ENCODE measurements at regions not wholly inside any gene's neighbourhood (a gene's known extent, or its start where the extent isn't known, plus 50 kb on each side); places are given as distances from the start of the nearest gene placed in this dataset.

- Mint-ChIP-seq H3K27ac (ENCODE audit: unreplicated experiment) (no peak overlapping the region), H3K9me3 (ENCODE audit: unreplicated experiment) (no peaks in the 10 kb centered on the region), H3K36me3 (ENCODE audit: low read depth, unreplicated experiment) (no peaks in the 10 kb centered on the region), H3K4me1 (ENCODE audit: low read depth, unreplicated experiment) (no peaks in the 10 kb centered on the region), H3K4me3 (ENCODE audit: unreplicated experiment) (no peak overlapping the region), H3K27me3 (ENCODE audit: low read depth, unreplicated experiment) (no peaks in the 10 kb centered on the region)
- Histone ChIP-seq H3K4me2 (ENCODE audit: low read length) (no peak overlapping the region), H3K4me3 (ENCODE audit: insufficient read depth, low read depth, low read length) (no peak overlapping the region), H3K79me2 (ENCODE audit: insufficient read depth, low read length) (no peaks in the 10 kb centered on the region), H3K9me3 (ENCODE audit: insufficient read depth, low read depth, low read length) (no peaks in the 10 kb centered on the region), H2AFZ (ENCODE audit: low read depth, low read length) (no peak overlapping the region), H3K9ac (ENCODE audit: low read length) (no peak overlapping the region), H4K20me1 (ENCODE audit: insufficient read depth, low read length) (no peaks in the 10 kb centered on the region), H3K27me3 (ENCODE audit: insufficient read depth, low read length) (no peaks in the 10 kb centered on the region), H3K27ac (ENCODE audit: low read depth, low read length) (no peak overlapping the region), H3K36me3 (ENCODE audit: insufficient read depth, low read length) (no peaks in the 10 kb centered on the region), H3K4me1 (ENCODE audit: insufficient read depth, low read length) (no peaks in the 10 kb centered on the region)
- TF ChIP-seq EZH2 (IDR thresholded peaks at IDR 0.05; ENCODE audit: insufficient read depth, low read length) (no peak), CTCF (IDR thresholded peaks at IDR 0.05; ENCODE audit: insufficient read depth, low read depth, low read length) (no peak)
- FAIRE-seq (no peak), DNase-seq (ENCODE audit: low read depth) (no peak)
Observed at GRCh38 chr21:19237608-19238007, 834.0 kb upstream of the TMPRSS15 start.

GRCh38 chr21:19239696-19240095 is 836.1 kb upstream of the TMPRSS15 start:
- Histone ChIP-seq H3K9me3 (ENCODE audit: insufficient read depth, low read depth, low read length) (peaks cover 4% of the 10 kb centered on the region), H3K9ac (ENCODE audit: low read length) (no peak overlapping the region), H3K4me1 (ENCODE audit: insufficient read depth, low read length) (no peaks in the 10 kb centered on the region), H3K36me3 (ENCODE audit: insufficient read depth, low read length) (no peaks in the 10 kb centered on the region), H3K4me2 (ENCODE audit: low read length) (no peak overlapping the region), H3K27ac (ENCODE audit: low read depth, low read length) (no peak overlapping the region), H2AFZ (ENCODE audit: low read depth, low read length) (no peak overlapping the region), H3K79me2 (ENCODE audit: insufficient read depth, low read length) (no peaks in the 10 kb centered on the region), H3K27me3 (ENCODE audit: insufficient read depth, low read length) (no peaks in the 10 kb centered on the region), H3K4me3 (ENCODE audit: insufficient read depth, low read depth, low read length) (no peak overlapping the region), H4K20me1 (ENCODE audit: insufficient read depth, low read length) (no peaks in the 10 kb centered on the region)
- no peaks in the 10 kb centered on the region for H3K27me3 Mint-ChIP-seq (ENCODE audit: low read depth, unreplicated experiment)
- H3K9me3 Mint-ChIP-seq (ENCODE audit: unreplicated experiment): no peaks in the 10 kb centered on the region
- H3K4me3 Mint-ChIP-seq (ENCODE audit: unreplicated experiment): no peak overlapping the region
- no peaks in the 10 kb centered on the region for H3K4me1 Mint-ChIP-seq (ENCODE audit: low read depth, unreplicated experiment)
- no peak overlapping the region for H3K27ac Mint-ChIP-seq (ENCODE audit: unreplicated experiment)
- H3K36me3 Mint-ChIP-seq (ENCODE audit: low read depth, unreplicated experiment): no peaks in the 10 kb centered on the region
- no peak for FAIRE-seq
- TF ChIP-seq CTCF (IDR thresholded peaks at IDR 0.05; ENCODE audit: insufficient read depth, low read depth, low read length): no peak
- no peak for TF ChIP-seq EZH2 (IDR thresholded peaks at IDR 0.05; ENCODE audit: insufficient read depth, low read length)
- DNase-seq (ENCODE audit: low read depth): no peak

GRCh38 chr21:19244502-19245187 is 841.1 kb upstream of the TMPRSS15 start:
- H3K4me3 Mint-ChIP-seq (ENCODE audit: unreplicated experiment): no peak overlapping the region
- Histone ChIP-seq H3K9ac (ENCODE audit: low read length) (no peak overlapping the region), H3K4me1 (ENCODE audit: insufficient read depth, low read length) (no peaks in the 10 kb centered on the region), H3K9me3 (ENCODE audit: insufficient read depth, low read depth, low read length) (peaks cover 16% of the 10 kb centered on the region), H3K4me3 (ENCODE audit: insufficient read depth, low read depth, low read length) (no peak overlapping the region), H3K4me2 (ENCODE audit: low read length) (no peak overlapping the region), H4K20me1 (ENCODE audit: insufficient read depth, low read length) (no peaks in the 10 kb centered on the region), H3K27ac (ENCODE audit: low read depth, low read length) (no peak overlapping the region), H3K27me3 (ENCODE audit: insufficient read depth, low read length) (no peaks in the 10 kb centered on the region), H3K36me3 (ENCODE audit: insufficient read depth, low read length) (no peaks in the 10 kb centered on the region), H2AFZ (ENCODE audit: low read depth, low read length) (no peak overlapping the region), H3K79me2 (ENCODE audit: insufficient read depth, low read length) (no peaks in the 10 kb centered on the region)
- FAIRE-seq: no peak
- no peaks in the 10 kb centered on the region for H3K9me3 Mint-ChIP-seq (ENCODE audit: unreplicated experiment)
- no peaks in the 10 kb centered on the region for H3K27me3 Mint-ChIP-seq (ENCODE audit: low read depth, unreplicated experiment)
- no peak overlapping the region for H3K27ac Mint-ChIP-seq (ENCODE audit: unreplicated experiment)
- H3K36me3 Mint-ChIP-seq (ENCODE audit: low read depth, unreplicated experiment): no peaks in the 10 kb centered on the region
- DNase-seq (ENCODE audit: low read depth): no peak
- no peaks in the 10 kb centered on the region for H3K4me1 Mint-ChIP-seq (ENCODE audit: low read depth, unreplicated experiment)
- TF ChIP-seq CTCF (IDR thresholded peaks at IDR 0.05; ENCODE audit: insufficient read depth, low read depth, low read length) (no peak), EZH2 (IDR thresholded peaks at IDR 0.05; ENCODE audit: insufficient read depth, low read length) (no peak)

All from astrocyte (in vitro differentiated cells and primary cell).